OCI-LY3 (cell line): ENCODE measurements at regions not wholly inside any gene's neighbourhood (a gene's known extent, or its start where the extent isn't known, plus 50 kb on each side); places are given as distances from the start of the nearest gene placed in this dataset.

ENCODE experiments used
- CTCF ChIP-seq: fragments of 200-600, 300-600 bp; sonication (generic); IDR thresholded peaks from 2 replicates; pipeline ENCODE4 v1.5.1; 2014; ENCODE audit warnings: antibody characterized with exemption, low read length, low read depth
- EZH2phosphoT487 ChIP-seq: fragments of 200-600 bp; shearing (Covaris generic); IDR thresholded peaks from 2 replicates; pipeline ENCODE4 v1.6.1; 2018; ENCODE audit warnings: antibody characterized with exemption, mixed run types, low read depth

DNA sequence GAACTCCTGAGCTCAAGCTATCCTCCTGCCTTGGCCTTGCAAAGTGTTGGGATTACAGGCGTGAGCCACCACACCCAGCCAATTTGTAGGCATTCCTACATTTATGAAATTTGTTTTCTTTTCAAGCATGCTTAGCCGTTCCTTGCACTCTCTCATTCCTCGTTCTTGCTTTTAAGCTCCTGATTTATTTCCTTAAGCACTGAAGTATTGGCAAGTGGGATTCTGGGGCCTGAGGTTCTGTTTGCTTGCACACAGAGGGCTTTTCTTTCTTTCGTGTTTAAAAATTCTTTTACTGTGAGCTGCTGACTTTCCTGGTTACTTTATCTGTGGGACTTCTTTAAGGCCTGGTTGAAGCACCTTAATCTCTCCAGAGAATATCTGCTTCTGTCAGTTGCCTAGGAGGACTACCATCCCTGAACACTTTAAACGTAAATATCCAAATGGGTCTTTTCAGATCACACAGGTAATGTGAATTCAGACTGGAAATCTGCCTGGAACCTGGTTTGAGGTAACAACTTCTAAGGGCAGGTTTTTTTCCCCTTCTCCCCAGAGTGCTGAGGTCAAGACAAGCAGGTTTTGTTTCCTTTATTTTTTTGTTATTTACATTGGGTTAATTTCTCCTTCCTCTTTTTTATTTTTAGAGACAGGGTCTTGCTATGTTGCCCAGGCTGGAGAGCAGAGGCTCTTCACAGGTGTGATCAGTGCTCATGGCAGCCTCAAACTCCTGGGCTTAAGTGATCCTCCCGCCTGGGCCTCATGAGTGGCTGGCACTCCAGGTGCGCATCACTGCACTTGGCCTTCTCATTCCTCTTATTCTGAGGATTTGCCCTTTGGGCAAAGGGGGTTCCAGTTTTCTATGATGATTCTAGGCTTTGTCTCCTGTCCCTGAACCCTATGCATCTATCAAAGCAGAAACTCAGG is 102.9 kb downstream of the PFKFB3 start:
- TF ChIP-seq CTCF (no peak), EZH2phosphoT487 (no peak)
